HL-60 (cell line): ENCODE measurements at regions not wholly inside any gene's neighbourhood (a gene's known extent, or its start where the extent isn't known, plus 50 kb on each side); places are given as distances from the start of the nearest gene placed in this dataset.

Source experiments
- POLR2AphosphoS5 ChIP-seq: IDR thresholded peaks from 2 replicates; pipeline ENCODE4 v1.6.1; 2012; ENCODE audit warnings: low read depth
- SPI1 ChIP-seq: IDR thresholded peaks from 2 replicates; pipeline ENCODE4 v1.6.1; 2012; ENCODE audit warnings: low read depth, mild to moderate bottlenecking, borderline replicate concordance
- TF ChIP-seq, protein P1 (sequence below): IDR thresholded peaks from 2 replicates; pipeline ENCODE4 v1.6.1; 2012; ENCODE audit warnings: low read depth; ENCODE audit not compliant: insufficient replicate concordance
- TF ChIP-seq, protein P2 (sequence below): IDR thresholded peaks from one replicate; pipeline ENCODE4 v1.5.1; 2011; ENCODE audit warnings: low read length, control low read depth, inconsistent platforms; ENCODE audit not compliant: insufficient read depth

GRCh38 chr9:28678097-28678496, 1104.8 kb upstream of the C9orf72 start:
- TF ChIP-seq, protein P1, sequence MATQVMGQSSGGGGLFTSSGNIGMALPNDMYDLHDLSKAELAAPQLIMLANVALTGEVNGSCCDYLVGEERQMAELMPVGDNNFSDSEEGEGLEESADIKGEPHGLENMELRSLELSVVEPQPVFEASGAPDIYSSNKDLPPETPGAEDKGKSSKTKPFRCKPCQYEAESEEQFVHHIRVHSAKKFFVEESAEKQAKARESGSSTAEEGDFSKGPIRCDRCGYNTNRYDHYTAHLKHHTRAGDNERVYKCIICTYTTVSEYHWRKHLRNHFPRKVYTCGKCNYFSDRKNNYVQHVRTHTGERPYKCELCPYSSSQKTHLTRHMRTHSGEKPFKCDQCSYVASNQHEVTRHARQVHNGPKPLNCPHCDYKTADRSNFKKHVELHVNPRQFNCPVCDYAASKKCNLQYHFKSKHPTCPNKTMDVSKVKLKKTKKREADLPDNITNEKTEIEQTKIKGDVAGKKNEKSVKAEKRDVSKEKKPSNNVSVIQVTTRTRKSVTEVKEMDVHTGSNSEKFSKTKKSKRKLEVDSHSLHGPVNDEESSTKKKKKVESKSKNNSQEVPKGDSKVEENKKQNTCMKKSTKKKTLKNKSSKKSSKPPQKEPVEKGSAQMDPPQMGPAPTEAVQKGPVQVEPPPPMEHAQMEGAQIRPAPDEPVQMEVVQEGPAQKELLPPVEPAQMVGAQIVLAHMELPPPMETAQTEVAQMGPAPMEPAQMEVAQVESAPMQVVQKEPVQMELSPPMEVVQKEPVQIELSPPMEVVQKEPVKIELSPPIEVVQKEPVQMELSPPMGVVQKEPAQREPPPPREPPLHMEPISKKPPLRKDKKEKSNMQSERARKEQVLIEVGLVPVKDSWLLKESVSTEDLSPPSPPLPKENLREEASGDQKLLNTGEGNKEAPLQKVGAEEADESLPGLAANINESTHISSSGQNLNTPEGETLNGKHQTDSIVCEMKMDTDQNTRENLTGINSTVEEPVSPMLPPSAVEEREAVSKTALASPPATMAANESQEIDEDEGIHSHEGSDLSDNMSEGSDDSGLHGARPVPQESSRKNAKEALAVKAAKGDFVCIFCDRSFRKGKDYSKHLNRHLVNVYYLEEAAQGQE, result no peak
- TF ChIP-seq, protein P2, sequence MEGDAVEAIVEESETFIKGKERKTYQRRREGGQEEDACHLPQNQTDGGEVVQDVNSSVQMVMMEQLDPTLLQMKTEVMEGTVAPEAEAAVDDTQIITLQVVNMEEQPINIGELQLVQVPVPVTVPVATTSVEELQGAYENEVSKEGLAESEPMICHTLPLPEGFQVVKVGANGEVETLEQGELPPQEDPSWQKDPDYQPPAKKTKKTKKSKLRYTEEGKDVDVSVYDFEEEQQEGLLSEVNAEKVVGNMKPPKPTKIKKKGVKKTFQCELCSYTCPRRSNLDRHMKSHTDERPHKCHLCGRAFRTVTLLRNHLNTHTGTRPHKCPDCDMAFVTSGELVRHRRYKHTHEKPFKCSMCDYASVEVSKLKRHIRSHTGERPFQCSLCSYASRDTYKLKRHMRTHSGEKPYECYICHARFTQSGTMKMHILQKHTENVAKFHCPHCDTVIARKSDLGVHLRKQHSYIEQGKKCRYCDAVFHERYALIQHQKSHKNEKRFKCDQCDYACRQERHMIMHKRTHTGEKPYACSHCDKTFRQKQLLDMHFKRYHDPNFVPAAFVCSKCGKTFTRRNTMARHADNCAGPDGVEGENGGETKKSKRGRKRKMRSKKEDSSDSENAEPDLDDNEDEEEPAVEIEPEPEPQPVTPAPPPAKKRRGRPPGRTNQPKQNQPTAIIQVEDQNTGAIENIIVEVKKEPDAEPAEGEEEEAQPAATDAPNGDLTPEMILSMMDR, result no peak
- TF ChIP-seq POLR2AphosphoS5 (no peak), SPI1 (no peak)
